Stimulated activated CD8-positive, alpha-beta memory T cell treated with anti-CD3 and anti-CD28 coated beads, Interleukin-12 subunit alpha, Interleukin-12 subunit beta, amount 100 ng/mL, for 24 hours (primary cell): ENCODE measurements at regions not wholly inside any gene's neighbourhood (a gene's known extent, or its start where the extent isn't known, plus 50 kb on each side); places are given as distances from the start of the nearest gene placed in this dataset.

ENCODE experiments used
- DNase-seq: peaks from one replicate; pipeline ENCODE4 v3.0.0-alpha.2; 2020; ENCODE audit errors: extremely low read depth

- DNase-seq, result no peak
These were observed 182.5 kb upstream of the ASIC2 start for GRCh38 chr17:33475594-33475993.

- DNase-seq, result no peak
These were observed 188.6 kb upstream of the ASIC2 start for GRCh38 chr17:33481652-33482051.

GRCh38 chr17:33482636-33483035 lies 189.5 kb upstream of the ASIC2 start:
- no peak for DNase-seq

GRCh38 chr17:33484559-33484958 lies 191.5 kb upstream of the ASIC2 start:
- DNase-seq, result no peak

GRCh38 chr17:33486135-33486885 lies 193.2 kb upstream of the ASIC2 start:
- DNase-seq, result no peak

- DNase-seq, result no peak
These were observed 194.2 kb upstream of the ASIC2 start for GRCh38 chr17:33487187-33487879.

- DNase-seq, result no peak
These were observed 198.9 kb upstream of the ASIC2 start for GRCh38 chr17:33491871-33492481.

GRCh38 chr17:33492731-33493265 lies 199.7 kb upstream of the ASIC2 start:
- DNase-seq, result no peak

GRCh38 chr17:33493566-33493965 lies 200.5 kb upstream of the ASIC2 start:
- no peak for DNase-seq

GRCh38 chr17:33494151-33494550 lies 201.1 kb upstream of the ASIC2 start:
- no peak for DNase-seq

- DNase-seq, result no peak
These were observed 204.5 kb upstream of the ASIC2 start for GRCh38 chr17:33497623-33498022.

- no peak for DNase-seq
These were observed 205.0 kb upstream of the ASIC2 start for GRCh38 chr17:33498069-33498468.

- DNase-seq, result no peak
These were observed 205.9 kb upstream of the ASIC2 start for GRCh38 chr17:33499040-33499439.

- DNase-seq, result no peak
These were observed 207.1 kb upstream of the ASIC2 start for GRCh38 chr17:33500151-33500550.

- DNase-seq, result no peak
These were observed 208.1 kb upstream of the ASIC2 start for GRCh38 chr17:33501185-33501584.

- DNase-seq, result no peak
These were observed 211.5 kb upstream of the ASIC2 start for GRCh38 chr17:33504571-33504970.

- no peak for DNase-seq
These were observed 214.0 kb upstream of the ASIC2 start for GRCh38 chr17:33506889-33507650.

- no peak for DNase-seq
These were observed 215.1 kb upstream of the ASIC2 start for GRCh38 chr17:33508215-33508614.

GRCh38 chr17:33509331-33509730 lies 216.2 kb upstream of the ASIC2 start:
- no peak for DNase-seq

- no peak for DNase-seq
These were observed 218.6 kb upstream of the ASIC2 start for GRCh38 chr17:33511670-33512069.

- DNase-seq, result no peak
These were observed 219.0 kb upstream of the ASIC2 start for GRCh38 chr17:33512113-33512512.

GRCh38 chr17:33513769-33514168 lies 220.7 kb upstream of the ASIC2 start:
- DNase-seq, result no peak
